ENCODE measurements at regions not wholly inside any gene's neighbourhood (a gene's known extent, or its start where the extent isn't known, plus 50 kb on each side); places are given as distances from the start of the nearest gene placed in this dataset.
"Not testable (repeated sequence)": the region's sequence is repeated elsewhere in the genome, so short reads cannot be mapped to it uniquely, and the experiment has no call there.

GRCh38 chrX:139018436-139018835 lies 306.9 kb upstream of the FGF13 start:
- TF ChIP-seq CTCF (IDR thresholded peaks at IDR 0.05; ENCODE audit: extremely low read depth, insufficient read depth, missing control alignments), result no peak
- in situ Hi-C loops (cut with MboI; ENCODE audit: low pct_unique_long_range_greater_than_20kb, low sequenced_read_pairs, unreplicated experiment), result no loop called here
- DNase-seq (ENCODE audit: low spot score), result no peak

- no peak for DNase-seq (ENCODE audit: low spot score)
- TF ChIP-seq CTCF (IDR thresholded peaks at IDR 0.05; ENCODE audit: extremely low read depth, insufficient read depth, missing control alignments), result no peak
- in situ Hi-C loops (cut with MboI; ENCODE audit: low pct_unique_long_range_greater_than_20kb, low sequenced_read_pairs, unreplicated experiment), result no loop called here
These were observed 304.1 kb upstream of the FGF13 start for GRCh38 chrX:139015627-139016026.

- DNase-seq (ENCODE audit: low spot score), result no peak
- no peak for TF ChIP-seq CTCF (IDR thresholded peaks at IDR 0.05; ENCODE audit: extremely low read depth, insufficient read depth, missing control alignments)
- in situ Hi-C loops (cut with MboI; ENCODE audit: low pct_unique_long_range_greater_than_20kb, low sequenced_read_pairs, unreplicated experiment), result no loop called here
These were observed 296.7 kb upstream of the FGF13 start for GRCh38 chrX:139008185-139008584.

- DNase-seq (ENCODE audit: low spot score); in situ Hi-C loops (cut with MboI; ENCODE audit: low pct_unique_long_range_greater_than_20kb, low sequenced_read_pairs, unreplicated experiment): not testable (repeated sequence)
These were observed 292.5 kb upstream of the FGF13 start for GRCh38 chrX:139003856-139004527.

GRCh38 chrX:139002319-139002718 lies 290.8 kb upstream of the FGF13 start:
- no peak for DNase-seq (ENCODE audit: low spot score)
- no peak for TF ChIP-seq CTCF (IDR thresholded peaks at IDR 0.05; ENCODE audit: extremely low read depth, insufficient read depth, missing control alignments)
- in situ Hi-C loops (cut with MboI; ENCODE audit: low pct_unique_long_range_greater_than_20kb, low sequenced_read_pairs, unreplicated experiment), result no loop called here

GRCh38 chrX:138996268-138996667 lies 284.8 kb upstream of the FGF13 start:
- in situ Hi-C loops (cut with MboI; ENCODE audit: low pct_unique_long_range_greater_than_20kb, low sequenced_read_pairs, unreplicated experiment), result no loop called here
- DNase-seq (ENCODE audit: low spot score), result no peak
- no peak for TF ChIP-seq CTCF (IDR thresholded peaks at IDR 0.05; ENCODE audit: extremely low read depth, insufficient read depth, missing control alignments)

- no peak for TF ChIP-seq CTCF (IDR thresholded peaks at IDR 0.05; ENCODE audit: extremely low read depth, insufficient read depth, missing control alignments)
- in situ Hi-C loops (cut with MboI; ENCODE audit: low pct_unique_long_range_greater_than_20kb, low sequenced_read_pairs, unreplicated experiment), result no loop called here
- no peak for DNase-seq (ENCODE audit: low spot score)
These were observed 283.9 kb upstream of the FGF13 start for GRCh38 chrX:138995458-138995857.

- in situ Hi-C loops (cut with MboI; ENCODE audit: low pct_unique_long_range_greater_than_20kb, low sequenced_read_pairs, unreplicated experiment); DNase-seq (ENCODE audit: low spot score): not testable (repeated sequence)
These were observed 278.9 kb upstream of the FGF13 start for GRCh38 chrX:138990425-138990824.
